HEK293 (cell line): ENCODE measurements at regions not wholly inside any gene's neighbourhood (a gene's known extent, or its start where the extent isn't known, plus 50 kb on each side); places are given as distances from the start of the nearest gene placed in this dataset.
"Not testable (repeated sequence)": the region's sequence is repeated elsewhere in the genome, so short reads cannot be mapped to it uniquely, and the experiment has no call there.

Experiments
- BCL11A ChIP-seq: fragments of 450-650 bp; formaldehyde crosslinking; IDR thresholded peaks from 2 replicates; pipeline ENCODE4 v1.5.1; 2016; ENCODE audit warnings: low read depth, missing biosample characterization, missing genetic modification characterization
- REPIN1 ChIP-seq: fragments of 450-650 bp; formaldehyde crosslinking; IDR thresholded peaks from 2 replicates; pipeline ENCODE4 v1.5.1; 2017; ENCODE audit warnings: missing biosample characterization, missing genetic modification characterization, low read depth
- ZNF174 ChIP-seq: fragments of 450-650 bp; formaldehyde crosslinking; IDR thresholded peaks from 2 replicates; pipeline ENCODE4 v1.5.0; 2017; ENCODE audit warnings: missing biosample characterization, mild to moderate bottlenecking, missing genetic modification characterization
- ZNF24 ChIP-seq: fragments of 450-650 bp; formaldehyde crosslinking; IDR thresholded peaks from 2 replicates; pipeline ENCODE4 v1.5.1; 2016; ENCODE audit warnings: missing biosample characterization, missing genetic modification characterization
- ZNF292 ChIP-seq: fragments of 450-650 bp; formaldehyde crosslinking; IDR thresholded peaks from 2 replicates; pipeline ENCODE4 v1.5.1; 2016; ENCODE audit warnings: low read depth, missing biosample characterization, missing genetic modification characterization, borderline replicate concordance
- ZNF510 ChIP-seq: fragments of 450-650 bp; formaldehyde crosslinking; IDR thresholded peaks from 2 replicates; pipeline ENCODE4 v1.5.1; 2018; ENCODE audit warnings: mild to moderate bottlenecking, missing genetic modification characterization, missing biosample characterization; ENCODE audit not compliant: insufficient replicate concordance
- TF ChIP-seq, protein P1 (sequence below): fragments of 450-650 bp; formaldehyde crosslinking; IDR thresholded peaks from 2 replicates; pipeline ENCODE4 v1.5.1; 2016; ENCODE audit warnings: missing biosample characterization, missing genetic modification characterization
- TF ChIP-seq, protein P2 (sequence below): fragments of 450-650 bp; IDR thresholded peaks from 2 replicates; pipeline ENCODE4 v1.5.1; 2018; ENCODE audit warnings: missing biosample characterization, missing genetic modification characterization

- TF ChIP-seq BCL11A; ZNF292 (tag by site-specific recombination); ZNF24 (tag by site-specific recombination); ZNF510; ZNF174 (tag by site-specific recombination); REPIN1 (tag by site-specific recombination): not testable (repeated sequence)
- TF ChIP-seq, protein P1, sequence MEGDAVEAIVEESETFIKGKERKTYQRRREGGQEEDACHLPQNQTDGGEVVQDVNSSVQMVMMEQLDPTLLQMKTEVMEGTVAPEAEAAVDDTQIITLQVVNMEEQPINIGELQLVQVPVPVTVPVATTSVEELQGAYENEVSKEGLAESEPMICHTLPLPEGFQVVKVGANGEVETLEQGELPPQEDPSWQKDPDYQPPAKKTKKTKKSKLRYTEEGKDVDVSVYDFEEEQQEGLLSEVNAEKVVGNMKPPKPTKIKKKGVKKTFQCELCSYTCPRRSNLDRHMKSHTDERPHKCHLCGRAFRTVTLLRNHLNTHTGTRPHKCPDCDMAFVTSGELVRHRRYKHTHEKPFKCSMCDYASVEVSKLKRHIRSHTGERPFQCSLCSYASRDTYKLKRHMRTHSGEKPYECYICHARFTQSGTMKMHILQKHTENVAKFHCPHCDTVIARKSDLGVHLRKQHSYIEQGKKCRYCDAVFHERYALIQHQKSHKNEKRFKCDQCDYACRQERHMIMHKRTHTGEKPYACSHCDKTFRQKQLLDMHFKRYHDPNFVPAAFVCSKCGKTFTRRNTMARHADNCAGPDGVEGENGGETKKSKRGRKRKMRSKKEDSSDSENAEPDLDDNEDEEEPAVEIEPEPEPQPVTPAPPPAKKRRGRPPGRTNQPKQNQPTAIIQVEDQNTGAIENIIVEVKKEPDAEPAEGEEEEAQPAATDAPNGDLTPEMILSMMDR (tag by site-specific recombination) = not testable (repeated sequence)
- TF ChIP-seq, protein P2, sequence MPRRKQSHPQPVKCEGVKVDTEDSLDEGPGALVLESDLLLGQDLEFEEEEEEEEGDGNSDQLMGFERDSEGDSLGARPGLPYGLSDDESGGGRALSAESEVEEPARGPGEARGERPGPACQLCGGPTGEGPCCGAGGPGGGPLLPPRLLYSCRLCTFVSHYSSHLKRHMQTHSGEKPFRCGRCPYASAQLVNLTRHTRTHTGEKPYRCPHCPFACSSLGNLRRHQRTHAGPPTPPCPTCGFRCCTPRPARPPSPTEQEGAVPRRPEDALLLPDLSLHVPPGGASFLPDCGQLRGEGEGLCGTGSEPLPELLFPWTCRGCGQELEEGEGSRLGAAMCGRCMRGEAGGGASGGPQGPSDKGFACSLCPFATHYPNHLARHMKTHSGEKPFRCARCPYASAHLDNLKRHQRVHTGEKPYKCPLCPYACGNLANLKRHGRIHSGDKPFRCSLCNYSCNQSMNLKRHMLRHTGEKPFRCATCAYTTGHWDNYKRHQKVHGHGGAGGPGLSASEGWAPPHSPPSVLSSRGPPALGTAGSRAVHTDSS (tag by site-specific recombination) = not testable (repeated sequence)
Measured at GRCh38 chr12:131247026-131247725, 293.5 kb downstream of the ADGRD1 start.
